ENCODE measurements at regions not wholly inside any gene's neighbourhood (a gene's known extent, or its start where the extent isn't known, plus 50 kb on each side); places are given as distances from the start of the nearest gene placed in this dataset.

GRCh38 chr18:38032516-38032915 is 466.9 kb upstream of the CELF4 start:
- H3K9me3 ChIP-seq = no peaks in the 10 kb centered on the region
- H3K4me1 ChIP-seq = no peaks in the 10 kb centered on the region
- H3K27ac ChIP-seq = no peak overlapping the region
- no peak overlapping the region for H3K4me3 ChIP-seq
- DNase-seq (ENCODE audit: low spot score in 2 of 2) = no peak
- no peaks in the 10 kb centered on the region for H3K27me3 ChIP-seq
- TF ChIP-seq POLR2A (IDR thresholded peaks at IDR 0.05) = no peak
- TF ChIP-seq CTCF (IDR thresholded peaks at IDR 0.05) = no peak
- no peak for TF ChIP-seq POLR2AphosphoS5 (IDR thresholded peaks at IDR 0.05)
- no peak for TF ChIP-seq EP300 (IDR thresholded peaks at IDR 0.05)
- H3K36me3 ChIP-seq = no peaks in the 10 kb centered on the region

GRCh38 chr18:38028946-38029345 is 463.3 kb upstream of the CELF4 start:
- Histone ChIP-seq H3K4me3 (no peak overlapping the region), H3K27me3 (no peaks in the 10 kb centered on the region), H3K4me1 (no peaks in the 10 kb centered on the region), H3K27ac (no peak overlapping the region), H3K36me3 (no peaks in the 10 kb centered on the region), H3K9me3 (no peaks in the 10 kb centered on the region)
- TF ChIP-seq EP300 (IDR thresholded peaks at IDR 0.05) = no peak
- no peak for TF ChIP-seq POLR2AphosphoS5 (IDR thresholded peaks at IDR 0.05)
- no peak for TF ChIP-seq POLR2A (IDR thresholded peaks at IDR 0.05)
- TF ChIP-seq CTCF (IDR thresholded peaks at IDR 0.05) = no peak
- DNase-seq (ENCODE audit: low spot score in 2 of 2) = no peak
- 84% methylated on average over 7 of the region's 7 CpGs for WGBS

GRCh38 chr18:38025433-38026038 is 459.9 kb upstream of the CELF4 start:
- Histone ChIP-seq H3K4me1 (no peaks in the 10 kb centered on the region), H3K36me3 (no peaks in the 10 kb centered on the region), H3K4me3 (no peak overlapping the region), H3K9me3 (no peaks in the 10 kb centered on the region), H3K27ac (no peak overlapping the region), H3K27me3 (no peaks in the 10 kb centered on the region)
- TF ChIP-seq POLR2A (IDR thresholded peaks at IDR 0.05) (no peak), POLR2AphosphoS5 (IDR thresholded peaks at IDR 0.05) (no peak), CTCF (IDR thresholded peaks at IDR 0.05) (no peak), EP300 (IDR thresholded peaks at IDR 0.05) (no peak)
- 62% methylated on average over 4 of the region's 4 CpGs for WGBS
- no peak for DNase-seq (ENCODE audit: low spot score in 2 of 2)

GRCh38 chr18:38023871-38024270 is 458.3 kb upstream of the CELF4 start:
- 84% methylated on average over 2 of the region's 2 CpGs for WGBS
- Histone ChIP-seq H3K27ac (no peak overlapping the region), H3K4me1 (no peaks in the 10 kb centered on the region), H3K36me3 (no peaks in the 10 kb centered on the region), H3K4me3 (no peak overlapping the region), H3K27me3 (no peaks in the 10 kb centered on the region), H3K9me3 (no peaks in the 10 kb centered on the region)
- TF ChIP-seq POLR2A (IDR thresholded peaks at IDR 0.05) (no peak), EP300 (IDR thresholded peaks at IDR 0.05) (no peak), POLR2AphosphoS5 (IDR thresholded peaks at IDR 0.05) (no peak), CTCF (IDR thresholded peaks at IDR 0.05) (no peak)
- no peak for DNase-seq (ENCODE audit: low spot score in 2 of 2)

GRCh38 chr18:38022234-38022633 is 456.6 kb upstream of the CELF4 start:
- no peak overlapping the region for H3K27ac ChIP-seq
- no peaks in the 10 kb centered on the region for H3K4me1 ChIP-seq
- DNase-seq (ENCODE audit: low spot score in 2 of 2) = no peak
- WGBS = 59% methylated on average over 4 of the region's 4 CpGs
- no peak for TF ChIP-seq EP300 (IDR thresholded peaks at IDR 0.05)
- no peak for TF ChIP-seq POLR2AphosphoS5 (IDR thresholded peaks at IDR 0.05)
- TF ChIP-seq POLR2A (IDR thresholded peaks at IDR 0.05) = no peak
- TF ChIP-seq CTCF (IDR thresholded peaks at IDR 0.05) = no peak
- no peaks in the 10 kb centered on the region for H3K9me3 ChIP-seq
- H3K36me3 ChIP-seq = no peaks in the 10 kb centered on the region
- no peaks in the 10 kb centered on the region for H3K27me3 ChIP-seq
- H3K4me3 ChIP-seq = no peak overlapping the region
